ENCODE measurements at regions not wholly inside any gene's neighbourhood (a gene's known extent, or its start where the extent isn't known, plus 50 kb on each side); places are given as distances from the start of the nearest gene placed in this dataset.

GRCh38 chr6:166725571-166725970, 98.5 kb upstream of the RPS6KA2 start:
- no peaks in the 10 kb centered on the region for H3K9me3 ChIP-seq
- no peak overlapping the region for H3K4me3 ChIP-seq
- no peaks in the 10 kb centered on the region for H3K27me3 ChIP-seq
- H3K27ac ChIP-seq, result no peak overlapping the region
- no peak for TF ChIP-seq CTCF (IDR thresholded peaks at IDR 0.05)
- no peak for TF ChIP-seq POLR2A (IDR thresholded peaks at IDR 0.05)
- no peak for ATAC-seq
- intact Hi-C loops (cut with DNase I), result no loop called here
- no peak for DNase-seq
- no peaks in the 10 kb centered on the region for H3K36me3 ChIP-seq
- 92 to 95% (median 94%) methylated on average over 15 of the region's 15 CpGs for WGBS, 4 donors
- H3K4me1 ChIP-seq, result no peaks in the 10 kb centered on the region

- no peak for TF ChIP-seq POLR2A (IDR thresholded peaks at IDR 0.05)
- no peak for TF ChIP-seq CTCF (IDR thresholded peaks at IDR 0.05)
- intact Hi-C loops (cut with DNase I), result no loop called here
- no peaks in the 10 kb centered on the region for H3K9me3 ChIP-seq
- no peak overlapping the region for H3K4me3 ChIP-seq
- no peak for ATAC-seq
- no peak for DNase-seq
- H3K27me3 ChIP-seq, result no peaks in the 10 kb centered on the region
- no peaks in the 10 kb centered on the region for H3K36me3 ChIP-seq
- H3K27ac ChIP-seq, result no peak overlapping the region
- WGBS, 4 donors, result 88 to 92% (median 89%) methylated on average over 8 of the region's 8 CpGs
- H3K4me1 ChIP-seq, result no peaks in the 10 kb centered on the region
Measured at GRCh38 chr6:166724576-166724975, 97.5 kb upstream of the RPS6KA2 start.

- no peak for DNase-seq
- Histone ChIP-seq H3K27ac (no peak overlapping the region), H3K4me3 (no peak overlapping the region), H3K4me1 (peaks cover 0 to 9% (median 0%) of the 10 kb centered on the region in 12 donors), H3K9me3 (no peaks in the 10 kb centered on the region), H3K27me3 (no peaks in the 10 kb centered on the region), H3K36me3 (no peaks in the 10 kb centered on the region)
- intact Hi-C loops (cut with DNase I), result no loop called here
- WGBS, 4 donors, result 95 to 98% (median 97%) methylated on average over 11 of the region's 11 CpGs
- TF ChIP-seq POLR2A (IDR thresholded peaks at IDR 0.05) (no peak), CTCF (IDR thresholded peaks at IDR 0.05) (no peak)
- no peak for ATAC-seq
Measured at GRCh38 chr6:166722785-166723184, 95.7 kb upstream of the RPS6KA2 start.

GRCh38 chr6:166721576-166721975, 94.5 kb upstream of the RPS6KA2 start:
- 72 to 75% (median 74%) methylated on average over 17 of the region's 17 CpGs for WGBS, 4 donors
- no peak overlapping the region for H3K27ac ChIP-seq
- ATAC-seq (peak in 1 of 4 donors; percentile 42), DNase-seq (no peak)
- no peaks in the 10 kb centered on the region for H3K9me3 ChIP-seq
- no peak for TF ChIP-seq CTCF (IDR thresholded peaks at IDR 0.05)
- no peak for TF ChIP-seq POLR2A (IDR thresholded peaks at IDR 0.05)
- no peaks in the 10 kb centered on the region for H3K36me3 ChIP-seq
- peaks cover 0 to 9% (median 0%) of the 10 kb centered on the region in 12 donors for H3K4me1 ChIP-seq
- no peaks in the 10 kb centered on the region for H3K27me3 ChIP-seq
- intact Hi-C loops (cut with DNase I), result no loop called here
- no peak overlapping the region for H3K4me3 ChIP-seq
